GM19397 (cell line): ENCODE measurements at regions not wholly inside any gene's neighbourhood (a gene's known extent, or its start where the extent isn't known, plus 50 kb on each side); places are given as distances from the start of the nearest gene placed in this dataset.
"Not testable (repeated sequence)": the region's sequence is repeated elsewhere in the genome, so short reads cannot be mapped to it uniquely, and the experiment has no call there.

Experiments
- ATAC-seq: cut with Tn5 transposase; IDR thresholded peaks from one replicate; pipeline ENCODE4 v1.9.1; 2021; ENCODE audit warnings: mild to moderate bottlenecking, moderate library complexity; ENCODE audit not compliant: unreplicated experiment

DNA sequence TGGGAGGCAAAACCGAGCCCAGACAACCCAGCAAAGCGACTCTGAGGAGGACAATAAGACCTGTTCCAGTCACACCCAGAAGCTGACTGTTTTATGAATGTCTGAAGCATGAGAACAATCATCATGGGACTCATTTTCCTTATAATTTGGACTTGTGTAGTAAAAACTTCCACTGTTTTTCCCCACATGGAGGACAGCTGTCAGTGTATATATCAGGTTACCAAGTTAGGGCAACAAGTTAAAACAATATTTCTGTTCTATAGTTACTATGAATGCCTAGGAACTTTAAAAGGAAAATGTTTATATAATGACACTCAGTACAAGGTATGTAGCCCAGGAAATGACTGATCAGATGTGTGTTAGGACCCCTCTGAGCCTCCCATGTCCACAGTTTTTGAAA is 528.2 kb upstream of the TSPY4 start:
- no peak for ATAC-seq

DNA sequence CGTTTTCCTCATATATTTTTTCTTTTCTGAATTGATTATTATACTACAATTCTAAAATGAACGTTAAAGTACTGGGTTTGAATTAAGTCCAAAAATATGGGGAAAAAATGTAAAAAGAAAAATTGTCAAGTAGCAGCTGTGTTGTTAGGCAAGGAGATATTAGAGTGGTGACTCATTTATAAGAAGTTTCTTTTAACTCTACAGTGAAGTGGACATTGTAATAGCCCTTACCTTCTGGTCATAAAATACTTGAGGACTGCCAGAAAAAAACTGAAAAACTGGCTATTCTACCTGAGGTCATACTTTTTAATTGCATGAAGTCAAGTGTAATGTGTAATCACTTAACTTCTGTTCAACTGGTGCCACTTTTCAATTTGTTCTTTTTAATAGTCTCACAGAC is 523.1 kb upstream of the TSPY4 start:
- no peak for ATAC-seq

GRCh38 chrY:8815616-8816015 is 521.6 kb upstream of the TSPY4 start:
- ATAC-seq: no peak

DNA sequence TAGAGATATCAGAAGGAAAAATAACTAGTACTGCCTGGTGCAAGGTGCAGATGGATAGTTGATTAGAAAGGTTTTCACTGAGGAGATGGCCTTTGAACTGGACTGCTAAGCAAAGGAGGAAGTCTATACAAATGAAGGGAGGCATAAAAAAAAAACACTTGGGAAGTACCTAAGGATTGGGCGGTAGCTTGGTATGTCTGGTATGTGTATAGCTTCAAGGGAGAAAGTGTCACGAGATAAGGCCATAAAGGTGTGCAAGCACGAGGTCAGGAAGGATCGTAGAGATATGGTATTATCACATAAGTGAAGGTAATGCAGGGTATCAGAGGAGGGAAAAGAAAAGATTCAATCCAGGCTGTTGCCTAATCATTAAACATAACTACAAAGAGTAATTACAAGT is 517.2 kb upstream of the TSPY4 start:
- ATAC-seq: no peak

DNA sequence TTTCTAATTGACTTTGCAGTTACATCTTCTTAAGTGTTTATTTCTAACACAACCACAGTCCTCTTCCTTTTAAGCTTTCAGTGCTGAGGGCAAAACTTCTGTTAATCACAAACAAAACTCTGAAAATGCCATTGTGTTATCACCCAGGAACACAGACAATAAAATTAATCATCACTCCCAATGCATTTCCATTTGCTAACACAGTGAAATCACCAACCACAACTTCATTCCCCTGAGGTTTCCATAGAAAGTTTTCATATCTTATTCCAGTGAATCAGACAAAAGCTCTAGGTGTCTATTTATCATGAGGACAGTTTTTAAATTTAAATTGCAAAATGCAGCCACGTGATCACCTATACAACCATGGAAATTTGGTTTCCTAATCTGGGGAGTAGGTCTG is 516.2 kb upstream of the TSPY4 start:
- ATAC-seq: no peak

DNA sequence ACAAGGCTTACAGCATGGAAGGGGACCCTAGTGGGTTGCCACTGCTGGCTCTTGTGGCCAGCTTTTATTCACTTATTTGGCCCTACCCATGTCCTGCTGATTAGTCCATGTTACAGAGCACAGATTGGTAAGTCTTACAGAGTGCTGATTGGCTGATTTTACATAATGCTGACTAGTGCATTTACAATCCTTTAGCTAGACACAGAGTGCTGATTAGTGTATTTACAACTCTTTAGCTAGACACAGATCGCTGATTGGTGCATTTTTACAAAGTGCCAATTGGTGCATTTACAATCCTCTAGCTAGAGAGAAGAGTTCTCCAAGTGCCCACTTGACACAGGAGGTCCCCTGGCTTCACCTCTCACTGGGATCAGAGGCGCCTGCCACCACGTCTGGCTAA is 485.0 kb upstream of the TSPY4 start:
- no peak for ATAC-seq

DNA sequence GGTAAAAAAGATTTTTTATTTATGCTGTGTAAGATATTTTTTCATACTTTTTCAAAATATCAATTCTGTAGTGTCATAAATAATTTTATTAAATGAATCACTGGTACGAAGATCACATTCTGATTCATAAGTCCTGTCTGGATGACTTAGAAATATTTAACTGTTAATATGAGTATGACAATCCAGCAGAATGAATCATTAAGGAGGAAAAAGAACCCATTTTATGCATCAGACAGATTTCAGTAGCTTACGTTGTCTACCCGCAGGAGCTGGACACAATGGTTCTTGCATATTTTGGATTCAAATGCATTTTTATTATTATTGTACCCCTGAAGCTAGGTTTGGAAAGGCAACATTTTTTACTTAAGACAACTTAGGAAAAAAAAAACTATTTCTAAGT is 448.9 kb upstream of the TSPY4 start:
- no peak for ATAC-seq

DNA sequence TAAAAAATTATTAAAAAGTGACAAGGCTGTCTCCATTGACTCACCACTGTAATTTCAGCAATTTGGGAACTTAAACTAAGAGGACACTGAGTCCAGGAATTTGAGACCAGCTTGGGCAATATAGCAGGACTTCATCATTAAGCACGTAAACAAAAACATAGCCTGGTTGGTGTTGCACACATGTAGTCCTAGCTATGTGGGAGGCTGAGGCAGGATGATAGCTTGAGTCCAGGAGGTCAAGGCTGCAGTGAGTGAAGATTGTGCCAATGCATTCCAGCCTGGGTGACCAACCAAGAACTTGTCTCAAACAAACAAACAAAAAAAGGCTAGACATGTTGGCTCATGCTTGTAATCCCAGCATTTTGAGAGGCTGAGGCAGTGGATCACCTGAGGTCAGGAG is 439.4 kb upstream of the TSPY4 start:
- no peak for ATAC-seq

GRCh38 chrY:8905141-8905540 is 432.1 kb upstream of the TSPY4 start:
- ATAC-seq: no peak

- ATAC-seq: not testable (repeated sequence)
These were observed 414.7 kb upstream of the TSPY4 start for GRCh38 chrY:8922576-8922975.
